CD14-positive monocyte (primary cell): ENCODE measurements at regions not wholly inside any gene's neighbourhood (a gene's known extent, or its start where the extent isn't known, plus 50 kb on each side); places are given as distances from the start of the nearest gene placed in this dataset.

Experiments
- DNase-seq, 3 donors: peaks; one replicate each; pipeline ENCODE4 v3.0.0-alpha.2; 2011 to 2022
- H2AFZ ChIP-seq: 2 replicates; pipeline ENCODE4 v1.6.0; 2012; ENCODE audit warnings: mild to moderate bottlenecking, low read depth, low read length, inconsistent platforms; ENCODE audit not compliant: insufficient read depth, poor library complexity, severe bottlenecking
- H3K27ac ChIP-seq, 2 donors: 1 replicate in 1 of 2; 2 replicates in 1 of 2; pipeline ENCODE4 v1.5.1; 2012 to 2013; ENCODE audit warnings: low read length in 2 of 2, control low read depth in 1 of 2, inconsistent platforms in 1 of 2, low read depth in 1 of 2, mild to moderate bottlenecking in 1 of 2
- H3K27me3 ChIP-seq, 2 donors: one replicate each; pipeline versions ENCODE4 v1.6.0 to v1.6.1; 2011 to 2013; ENCODE audit warnings: low read length in 2 of 2; ENCODE audit not compliant: control insufficient read depth in 2 of 2, insufficient read depth in 2 of 2
- H3K36me3 ChIP-seq, 2 donors: replicated peaks in 1 of 2; 1 replicate in 1 of 2; 2 replicates in 1 of 2; pipeline versions ENCODE4 v1.5.1 to v1.6.1; 2012 to 2013; ENCODE audit warnings: low read length in 2 of 2, control low read depth in 1 of 2, inconsistent platforms in 1 of 2, mild to moderate bottlenecking in 1 of 2; ENCODE audit not compliant: insufficient read depth in 2 of 2, control insufficient read depth in 1 of 2
- H3K4me1 ChIP-seq, 2 donors: 1 replicate in 1 of 2; 2 replicates in 1 of 2; pipeline versions ENCODE4 v1.5.1 to v1.6.1; 2012 to 2013; ENCODE audit warnings: low read length in 2 of 2, control low read depth in 1 of 2, inconsistent platforms in 1 of 2, mild to moderate bottlenecking in 1 of 2, moderate library complexity in 1 of 2; ENCODE audit not compliant: insufficient read depth in 2 of 2, control insufficient read depth in 1 of 2
- H3K4me2 ChIP-seq: replicated peaks from 2 replicates; pipeline ENCODE3; 2012; ENCODE audit warnings: low read length, moderate library complexity, mild to moderate bottlenecking; ENCODE audit not compliant: poor library complexity, severe bottlenecking; ENCODE audit errors: extremely low read depth
- H3K4me3 ChIP-seq, 3 experiments: fragments of 200-600 bp in 1 of 3; sonication (generic) in 1 of 3; replicated peaks in 1 of 3; 1 replicate in 2 of 3; 2 replicates in 1 of 3; pipeline ENCODE4 v1.5.1; 2011 to 2013; ENCODE audit warnings: low read length in 3 of 3, mild to moderate bottlenecking in 3 of 3, control low read depth in 2 of 3, low read depth in 2 of 3, inconsistent platforms in 1 of 3, moderate library complexity in 1 of 3
- H3K79me2 ChIP-seq: 2 replicates; pipeline ENCODE4 v1.6.0; 2012; ENCODE audit warnings: mild to moderate bottlenecking, control low read depth, inconsistent platforms, low read length, moderate library complexity; ENCODE audit not compliant: insufficient read depth
- H3K9ac ChIP-seq: 2 replicates; pipeline ENCODE4 v1.6.0; 2017; ENCODE audit warnings: low read length, mild to moderate bottlenecking; ENCODE audit not compliant: insufficient read depth, poor library complexity, severe bottlenecking
- H3K9me3 ChIP-seq, 2 donors: replicated peaks in 1 of 2; 1 replicate in 1 of 2; 2 replicates in 1 of 2; pipeline versions ENCODE4 v1.5.1 to v1.6.1; 2012 to 2013; ENCODE audit warnings: low read length in 2 of 2, control low read depth in 1 of 2; ENCODE audit not compliant: control insufficient read depth in 1 of 2, insufficient read depth in 1 of 2
- H4K20me1 ChIP-seq: 2 replicates; pipeline ENCODE4 v1.6.0; 2012; ENCODE audit warnings: mild to moderate bottlenecking, low read length, control low read depth, moderate library complexity; ENCODE audit not compliant: insufficient read depth
- H3K27ac Mint-ChIP-seq, 7 donors: one replicate each; pipeline ENCODE4 v1.8.0; 2020; ENCODE audit warnings: mild to moderate bottlenecking in 7 of 7, mixed read lengths in 7 of 7, moderate library complexity in 6 of 7, inconsistent platforms in 2 of 7
- H3K27me3 Mint-ChIP-seq, 3 donors: one replicate each; pipeline ENCODE4 v1.8.0; 2021 to 2022; ENCODE audit warnings: low read depth in 3 of 3, mild to moderate bottlenecking in 3 of 3, mixed read lengths in 3 of 3, moderate library complexity in 3 of 3, inconsistent platforms in 1 of 3
- H3K36me3 Mint-ChIP-seq, 2 donors: one replicate each; pipeline ENCODE4 v1.8.0; 2020; ENCODE audit warnings: mixed read lengths in 2 of 2, inconsistent platforms in 1 of 2, mild to moderate bottlenecking in 1 of 2
- H3K4me1 Mint-ChIP-seq: one replicate; pipeline ENCODE4 v1.8.0; 2020; ENCODE audit warnings: mild to moderate bottlenecking, mixed read lengths
- H3K4me3 Mint-ChIP-seq, 2 donors: one replicate each; pipeline ENCODE4 v1.8.0; 2020; ENCODE audit warnings: mild to moderate bottlenecking in 2 of 2, mixed read lengths in 2 of 2, moderate library complexity in 1 of 2
- H3K9me3 Mint-ChIP-seq, 7 donors: one replicate each; pipeline ENCODE4 v1.8.0; 2020 to 2022; ENCODE audit warnings: mixed read lengths in 7 of 7, mild to moderate bottlenecking in 6 of 7, moderate library complexity in 6 of 7, inconsistent platforms in 2 of 7
- CTCF ChIP-seq: fragments of 200-600 bp; IDR thresholded peaks from one replicate; pipeline ENCODE4 v1.8.0; 2022; ENCODE audit warnings: antibody characterized with exemption, mild to moderate bottlenecking
- WGBS: methylation state at CpG from one replicate; pipeline ENCODE4 v1.1.5; 2013; ENCODE audit warnings: missing lambda C conversion rate; ENCODE audit not compliant: insufficient coverage; 5-methylcytosine and 5-hydroxymethylcytosine counted together
- intact Hi-C, 2 donors: fragments of 100-400 bp; cut with micrococcal nuclease; formaldehyde crosslinking; loops; one replicate each; pipeline versions ENCODE4 v1.15.0 to v1.15.1; 2023

GRCh38 chr13:29676535-29676934 lies 81.0 kb upstream of the SLC7A1 start:
- DNase-seq = no peak
- H3K4me1 Mint-ChIP-seq = no peaks in the 10 kb centered on the region
- H3K27me3 ChIP-seq = no peaks in the 10 kb centered on the region
- peaks cover 0 to 8% (median 4%) of the 10 kb centered on the region in 3 donors for H3K27me3 Mint-ChIP-seq
- no peak for TF ChIP-seq CTCF
- H3K9me3 Mint-ChIP-seq = peaks cover 0 to 14% (median 3%) of the 10 kb centered on the region in 7 donors
- no peak overlapping the region for H3K9ac ChIP-seq
- H3K79me2 ChIP-seq = no peaks in the 10 kb centered on the region
- no peaks in the 10 kb centered on the region for H4K20me1 ChIP-seq
- no peak overlapping the region for H3K27ac Mint-ChIP-seq
- WGBS = 80% methylated on average over 1 of the region's 4 CpGs
- H3K4me2 ChIP-seq = no peak overlapping the region
- H3K4me3 ChIP-seq = no peak overlapping the region
- H2AFZ ChIP-seq = no peak overlapping the region
- H3K9me3 ChIP-seq = no peaks in the 10 kb centered on the region
- H3K27ac ChIP-seq = no peak overlapping the region
- H3K36me3 ChIP-seq = no peaks in the 10 kb centered on the region
- no peaks in the 10 kb centered on the region for H3K4me1 ChIP-seq
- H3K36me3 Mint-ChIP-seq = no peaks in the 10 kb centered on the region
- no peak overlapping the region for H3K4me3 Mint-ChIP-seq
- intact Hi-C loops = no loop called here

GRCh38 chr13:29674532-29674931 lies 79.0 kb upstream of the SLC7A1 start:
- Mint-ChIP-seq H3K36me3 (no peaks in the 10 kb centered on the region), H3K27ac (no peak overlapping the region), H3K4me3 (no peak overlapping the region), H3K27me3 (peaks cover 0 to 8% (median 0%) of the 10 kb centered on the region in 3 donors), H3K4me1 (no peaks in the 10 kb centered on the region), H3K9me3 (peaks cover 0 to 14% (median 3%) of the 10 kb centered on the region in 7 donors)
- no peak overlapping the region for H3K9ac ChIP-seq
- H3K27me3 ChIP-seq = no peaks in the 10 kb centered on the region
- no peak overlapping the region for H3K4me2 ChIP-seq
- intact Hi-C loops = no loop called here
- no peaks in the 10 kb centered on the region for H3K79me2 ChIP-seq
- no peaks in the 10 kb centered on the region for H4K20me1 ChIP-seq
- no peak overlapping the region for H3K27ac ChIP-seq
- DNase-seq = no peak
- H3K36me3 ChIP-seq = no peaks in the 10 kb centered on the region
- H3K9me3 ChIP-seq = no peaks in the 10 kb centered on the region
- no peaks in the 10 kb centered on the region for H3K4me1 ChIP-seq
- WGBS = no CpG with 5 or more reads among the region's 3 CpGs
- no peak for TF ChIP-seq CTCF
- H2AFZ ChIP-seq = no peak overlapping the region
- no peak overlapping the region for H3K4me3 ChIP-seq
